ENCODE measurements at regions not wholly inside any gene's neighbourhood (a gene's known extent, or its start where the extent isn't known, plus 50 kb on each side); places are given as distances from the start of the nearest gene placed in this dataset.
"Not testable (repeated sequence)": the region's sequence is repeated elsewhere in the genome, so short reads cannot be mapped to it uniquely, and the experiment has no call there.

DNA sequence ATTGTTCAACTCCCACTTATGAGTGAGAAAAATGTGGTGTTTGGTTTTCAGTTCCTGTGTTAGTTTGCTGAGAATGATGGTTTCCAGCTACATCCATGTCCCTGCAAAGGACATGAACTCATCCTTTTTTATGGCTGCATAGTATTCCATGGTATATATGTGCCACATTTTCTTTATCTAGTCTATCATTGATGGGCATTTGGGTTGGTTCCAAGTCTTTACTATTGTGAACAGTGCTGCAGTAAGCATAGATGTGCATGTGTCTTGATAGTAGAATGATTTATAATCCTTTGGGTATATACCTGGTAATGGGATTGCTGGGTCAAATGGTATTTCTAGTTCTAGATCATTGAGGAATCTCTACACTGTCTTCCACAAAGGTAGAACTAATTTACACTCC, 613.0 kb upstream of the MIR17HG start:
- DNase-seq = not testable (repeated sequence)

DNA sequence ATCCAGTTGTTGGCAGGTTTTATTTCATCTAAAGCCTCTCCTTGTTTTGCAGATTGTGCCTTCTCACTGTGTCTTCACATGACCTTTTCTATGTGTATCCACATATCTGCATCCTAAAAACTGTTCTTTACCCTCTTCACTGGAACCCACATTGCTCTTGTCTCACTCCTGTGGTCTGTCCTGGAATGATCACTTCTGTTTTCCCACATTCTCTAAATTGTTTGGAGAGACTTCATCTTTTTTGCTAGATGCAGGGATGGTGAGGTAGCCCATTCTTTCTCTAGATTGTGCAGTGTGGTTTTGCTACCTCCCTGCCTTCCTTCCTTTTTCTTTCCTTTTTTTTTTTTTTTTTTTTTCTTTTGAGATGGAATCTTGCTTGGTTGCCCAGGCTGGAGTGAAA, 608.6 kb upstream of the MIR17HG start:
- DNase-seq = no peak

DNA sequence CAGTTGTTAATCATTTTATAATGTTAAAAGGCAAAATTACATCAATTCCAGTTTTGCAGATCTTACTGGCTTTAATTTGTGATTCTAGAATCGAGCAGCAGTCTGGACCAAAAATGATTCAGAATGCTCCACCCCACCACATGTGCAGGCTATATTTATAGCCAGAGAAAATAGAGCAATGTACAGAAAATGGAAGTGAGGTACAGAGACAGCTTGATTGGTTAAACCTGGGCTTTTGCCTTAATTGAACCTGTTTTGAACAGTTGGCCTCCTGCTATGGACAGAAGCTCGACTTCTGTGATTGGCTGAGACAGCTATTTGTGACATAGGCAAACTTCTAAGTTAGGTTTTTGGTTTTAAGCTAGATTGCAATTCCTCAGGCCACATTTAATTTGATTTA, 607.4 kb upstream of the MIR17HG start:
- DNase-seq = no peak

DNA sequence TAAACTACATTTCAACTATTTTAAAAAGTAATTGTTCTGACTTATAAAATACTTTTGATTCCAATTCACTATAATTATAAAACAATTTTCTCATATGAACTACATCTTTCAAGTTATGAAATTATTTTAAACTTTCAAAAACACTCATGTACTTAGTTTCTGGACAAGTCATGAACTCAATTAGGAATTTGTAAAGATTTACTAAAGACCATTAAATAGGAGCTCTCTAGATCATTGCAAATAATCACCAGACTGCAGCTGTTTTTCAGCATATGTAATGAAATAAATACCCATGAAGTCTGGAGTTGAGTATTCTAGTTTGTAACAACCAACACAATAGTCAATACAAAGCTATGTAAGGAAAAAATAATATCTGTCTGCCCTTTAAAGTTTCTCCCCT, 605.1 kb upstream of the MIR17HG start:
- no peak for DNase-seq

DNA sequence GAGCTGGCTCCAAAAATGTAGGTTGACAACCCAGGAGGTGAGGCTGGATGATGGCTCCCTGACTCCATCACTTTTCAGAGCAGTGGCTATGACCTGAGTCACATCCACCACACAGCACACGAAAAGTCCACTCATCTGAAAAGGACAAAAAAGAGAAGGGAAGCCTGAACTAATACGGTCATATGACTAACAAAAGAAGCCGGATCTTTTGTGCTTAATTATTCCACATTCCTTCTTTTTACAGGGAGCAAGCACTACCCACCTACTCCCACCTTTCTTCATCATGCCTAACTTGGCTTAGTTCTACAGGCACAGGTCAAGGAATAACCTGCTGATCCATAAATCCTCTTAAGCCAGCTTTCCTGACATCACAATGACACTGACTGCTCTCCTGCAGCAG, 601.3 kb upstream of the MIR17HG start:
- no peak for DNase-seq

DNA sequence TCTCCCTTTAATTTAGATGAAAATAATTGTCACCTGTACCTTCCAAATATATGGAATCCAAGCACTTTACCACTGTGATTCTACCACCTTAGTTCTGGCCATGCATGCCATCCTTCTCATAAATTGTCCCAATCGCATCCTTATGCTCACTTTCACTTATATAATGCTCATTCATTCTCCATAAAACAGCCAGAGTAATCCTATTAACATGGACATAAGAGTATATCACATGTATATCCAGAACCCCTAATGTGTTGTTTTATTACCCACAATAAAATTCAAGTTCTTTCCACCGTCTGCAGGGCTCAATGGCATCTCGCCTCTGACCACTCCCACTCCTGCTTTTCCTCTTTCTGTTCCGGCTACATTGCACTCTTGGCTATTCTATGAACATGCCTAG, 597.5 kb upstream of the MIR17HG start:
- DNase-seq = no peak

DNA sequence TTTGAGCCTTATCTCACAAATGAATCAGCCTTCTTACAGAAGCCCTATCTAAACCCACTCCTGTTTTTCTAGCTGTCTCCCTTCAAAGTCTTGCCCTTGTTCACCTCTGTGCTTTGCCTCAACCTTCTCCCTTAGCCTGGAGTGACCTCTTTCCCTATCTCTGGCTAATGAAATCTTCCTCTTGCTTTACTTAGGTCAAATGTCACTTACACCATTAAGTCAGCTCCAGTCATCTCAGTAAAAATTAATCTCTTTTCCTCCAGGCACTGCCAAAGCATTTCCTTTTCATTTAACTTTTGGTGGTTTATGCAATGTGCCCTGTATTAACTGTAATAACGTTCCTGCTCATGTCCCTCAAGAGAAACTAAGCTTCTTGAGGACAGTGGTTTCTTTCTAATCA, 596.5 kb upstream of the MIR17HG start:
- DNase-seq = no peak

DNA sequence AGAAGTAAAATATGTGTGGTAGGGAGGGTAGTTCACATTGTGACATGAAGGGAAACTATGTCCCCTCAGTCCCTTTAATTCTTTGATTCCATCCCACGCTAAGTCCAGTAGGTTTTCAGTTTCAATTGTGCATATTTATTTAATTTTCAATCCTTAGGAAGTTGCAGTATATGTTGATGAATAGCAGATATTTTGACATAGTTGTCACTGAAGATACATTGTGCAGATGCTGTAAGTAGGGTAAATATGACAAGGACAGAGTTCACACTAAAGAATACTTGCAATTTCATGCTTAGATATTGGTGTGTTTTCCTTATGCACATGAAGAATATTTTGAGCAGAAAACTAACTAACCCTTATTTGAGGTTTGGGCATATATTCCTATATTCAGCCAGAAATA, 595.4 kb upstream of the MIR17HG start:
- DNase-seq = no peak

DNA sequence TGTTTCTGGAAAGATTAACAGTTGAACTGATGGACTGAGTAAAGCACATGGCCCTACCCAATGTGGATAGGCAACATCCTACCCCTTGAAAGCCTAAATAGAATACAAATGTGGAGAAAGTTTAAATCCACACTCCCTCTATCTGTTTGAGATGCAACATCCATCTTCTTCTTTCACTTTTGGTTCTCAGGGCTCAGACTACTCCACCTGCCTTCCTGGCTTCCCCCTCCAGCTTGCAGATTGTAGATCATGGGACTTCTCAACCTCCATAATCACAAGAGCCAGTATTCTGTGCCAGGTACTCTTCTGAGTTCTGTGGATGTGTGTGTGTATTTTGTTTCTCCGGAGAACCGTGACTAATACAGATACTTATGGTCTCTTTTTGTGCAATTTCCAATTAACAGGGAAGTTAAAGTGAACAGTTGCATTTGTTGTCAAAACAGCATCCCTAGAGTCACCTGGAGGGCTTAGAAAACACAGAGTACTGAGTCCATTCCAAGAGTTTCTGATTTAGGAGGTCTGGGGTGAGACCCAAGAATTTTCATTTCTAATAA, 590.3 kb upstream of the MIR17HG start:
- DNase-seq = no peak

DNA sequence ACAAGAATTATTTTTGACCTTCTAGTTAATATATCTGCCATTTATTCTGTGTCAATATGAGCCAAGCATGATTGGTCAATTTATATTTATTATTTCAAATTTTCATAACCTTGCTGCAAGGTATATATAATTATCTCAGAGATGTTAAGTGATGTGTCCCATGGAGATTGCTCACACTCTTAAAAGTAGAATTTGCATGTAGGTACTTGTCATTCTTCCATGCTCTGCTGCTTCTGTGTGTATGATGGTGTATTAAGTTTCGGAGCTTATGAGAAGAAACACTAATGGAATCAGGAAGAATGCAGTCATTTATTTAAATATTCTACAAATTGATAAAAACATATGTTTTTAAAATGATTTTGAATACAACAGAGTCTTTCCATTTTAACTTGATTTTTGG, 586.8 kb upstream of the MIR17HG start:
- DNase-seq = no peak

DNA sequence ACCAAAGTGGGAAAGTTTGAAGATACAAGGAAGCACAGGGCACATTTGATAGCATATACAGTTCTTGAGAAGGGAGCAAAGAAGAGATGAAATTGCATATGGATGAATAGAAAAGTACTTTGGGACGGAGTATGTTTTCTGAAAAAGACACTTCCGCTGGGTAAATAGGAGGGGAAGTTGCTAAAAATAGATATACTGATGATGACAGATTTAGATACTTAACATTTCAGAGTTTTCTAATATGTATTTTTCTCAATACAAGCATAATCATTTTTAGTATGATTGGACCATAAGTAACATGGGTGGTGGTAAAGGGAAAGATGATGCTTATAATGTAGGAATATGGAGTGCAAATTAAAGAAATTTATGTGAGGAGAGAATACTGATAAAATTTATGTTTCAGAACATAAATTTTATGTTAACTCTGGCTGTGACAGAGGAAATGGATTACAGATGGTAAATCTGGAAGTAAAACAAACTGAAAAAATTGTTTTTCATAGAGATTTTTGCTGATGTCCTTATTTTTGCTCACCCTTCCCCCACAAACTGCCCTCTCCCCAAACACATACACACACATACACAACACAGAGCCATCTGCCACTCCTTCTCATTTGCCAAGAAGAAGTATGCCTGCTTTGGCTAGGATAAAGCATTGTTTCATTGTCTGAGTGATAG, 583.9 kb upstream of the MIR17HG start:
- DNase-seq = no peak

DNA sequence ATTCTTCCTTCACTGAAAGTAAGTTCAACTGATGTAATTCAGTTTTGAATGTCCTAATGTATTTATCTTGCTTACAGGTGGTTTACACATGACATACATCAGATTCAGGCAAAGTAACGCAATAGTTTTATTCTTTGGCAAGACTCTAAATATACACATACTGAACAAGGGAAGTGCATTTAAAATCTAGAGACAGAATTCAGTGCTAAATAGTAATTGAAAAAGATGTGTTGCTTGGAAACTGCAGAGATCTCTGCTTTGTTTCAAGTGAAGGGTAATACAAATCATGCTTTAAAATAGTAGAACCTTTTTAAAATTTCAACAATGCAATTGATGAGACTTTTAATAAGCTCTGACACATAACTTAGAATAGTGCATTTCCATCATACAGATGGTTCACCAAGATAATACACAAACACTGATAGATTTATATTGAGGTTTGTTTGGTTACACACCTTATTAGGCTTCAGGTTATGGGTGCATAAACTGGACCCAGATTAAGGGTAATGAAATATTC, 581.0 kb upstream of the MIR17HG start:
- no peak for DNase-seq

DNA sequence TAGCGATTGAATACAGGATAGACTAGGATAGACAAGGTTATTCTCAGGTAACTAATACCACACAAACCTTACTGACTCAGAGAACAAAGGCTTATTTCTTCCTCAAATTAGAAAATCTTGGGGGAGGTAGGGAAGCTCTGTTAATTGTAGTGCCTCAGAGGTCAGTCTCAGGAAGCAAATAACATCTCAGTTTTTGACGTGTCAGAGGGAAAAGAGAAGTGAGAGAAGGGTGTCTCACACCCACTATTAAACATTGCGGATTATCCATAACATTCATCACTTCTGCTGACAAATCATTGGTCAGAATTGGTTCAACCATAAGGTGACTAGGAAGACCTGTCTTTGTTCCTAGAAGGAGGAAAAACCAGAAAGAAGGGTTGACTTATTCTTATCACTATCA, 579.4 kb upstream of the MIR17HG start:
- DNase-seq = no peak

DNA sequence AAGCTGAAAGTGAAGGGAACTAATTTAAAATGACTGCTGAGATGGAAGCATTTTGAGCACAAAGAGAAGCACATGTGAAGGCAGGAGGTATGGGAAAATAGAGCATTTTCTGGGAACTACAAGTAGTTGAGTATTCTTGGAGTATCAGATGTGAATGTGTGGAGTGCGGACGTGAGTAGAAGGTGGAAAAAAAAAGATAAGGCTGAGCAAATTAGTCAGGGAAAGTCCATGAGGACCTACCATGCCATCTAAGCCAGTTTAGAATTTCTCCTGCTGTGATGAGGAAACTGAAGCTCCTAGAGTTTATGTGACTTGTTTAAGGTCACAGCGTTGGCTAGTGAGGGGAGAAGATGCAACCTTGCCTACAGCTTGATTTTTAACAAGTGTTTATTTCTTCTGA, 578.1 kb upstream of the MIR17HG start:
- DNase-seq = no peak

DNA sequence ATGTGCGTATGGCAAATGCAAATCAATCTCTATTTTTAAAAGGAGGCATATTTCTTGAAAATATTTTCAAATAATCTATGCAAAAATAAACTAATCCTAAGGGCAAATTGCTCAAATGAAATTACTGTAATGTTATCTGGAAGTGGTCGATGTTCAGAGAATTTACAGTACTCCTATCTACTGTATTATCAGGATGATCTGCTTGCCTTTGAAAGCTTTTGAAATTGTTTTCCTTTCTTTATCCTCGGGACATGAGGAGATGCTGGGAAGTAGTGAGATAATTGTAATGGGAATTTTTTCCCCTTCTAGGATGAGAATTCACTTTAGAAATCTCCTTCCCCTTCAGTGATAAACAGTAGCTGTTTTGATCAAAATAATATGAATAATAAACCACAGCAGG, 577.2 kb upstream of the MIR17HG start:
- DNase-seq = no peak

DNA sequence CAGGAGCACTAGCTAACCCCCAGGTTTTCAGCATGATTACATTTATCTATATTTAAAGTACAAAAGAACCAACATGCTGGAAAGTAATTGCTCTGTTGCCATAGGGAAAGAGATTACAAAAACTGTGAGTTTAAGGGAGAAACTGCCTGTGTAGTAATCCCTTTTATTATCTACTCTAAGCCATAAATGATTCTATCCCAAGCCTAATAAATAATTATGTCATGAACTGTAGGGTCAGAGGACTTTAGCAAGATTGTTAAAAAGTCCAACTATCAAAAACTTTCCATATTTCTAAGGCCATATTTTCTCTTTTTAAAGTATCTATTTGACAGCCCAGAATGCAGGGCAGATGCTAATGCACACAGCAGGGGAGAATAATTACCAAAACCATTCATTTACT, 573.8 kb upstream of the MIR17HG start:
- DNase-seq = no peak

DNA sequence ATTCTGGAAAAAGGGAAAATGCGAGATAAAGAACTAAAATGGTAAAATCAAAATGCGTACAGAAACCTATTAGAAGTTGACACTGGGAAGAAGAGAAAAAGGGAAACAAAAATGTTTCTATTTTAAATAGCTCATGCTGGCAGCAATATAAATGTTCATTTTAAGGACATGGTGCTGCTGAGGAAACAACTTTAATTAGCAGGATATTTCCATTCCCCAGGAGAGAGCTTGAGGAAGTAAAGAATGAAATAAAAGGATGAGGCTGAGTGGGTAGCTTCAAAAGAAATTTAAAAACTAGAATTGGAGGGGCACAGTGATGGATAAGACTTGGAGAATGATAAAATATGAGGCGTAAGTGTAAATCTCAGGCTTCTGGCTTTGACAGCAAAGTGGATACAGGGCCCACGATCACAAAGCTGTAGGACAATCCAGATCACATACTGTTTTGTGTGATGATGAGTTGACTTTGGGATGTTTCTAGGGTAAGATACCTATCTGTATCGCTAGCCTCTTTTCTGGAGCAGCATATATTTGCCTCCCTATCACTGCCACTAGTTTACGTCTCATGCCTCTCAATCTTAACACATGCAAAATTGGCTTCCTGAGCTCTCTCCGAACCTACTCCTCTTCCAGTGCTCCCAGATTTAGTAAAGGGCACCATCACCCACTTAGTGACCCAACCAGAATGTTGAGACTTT, 571.3 kb upstream of the MIR17HG start:
- no peak for DNase-seq

DNA sequence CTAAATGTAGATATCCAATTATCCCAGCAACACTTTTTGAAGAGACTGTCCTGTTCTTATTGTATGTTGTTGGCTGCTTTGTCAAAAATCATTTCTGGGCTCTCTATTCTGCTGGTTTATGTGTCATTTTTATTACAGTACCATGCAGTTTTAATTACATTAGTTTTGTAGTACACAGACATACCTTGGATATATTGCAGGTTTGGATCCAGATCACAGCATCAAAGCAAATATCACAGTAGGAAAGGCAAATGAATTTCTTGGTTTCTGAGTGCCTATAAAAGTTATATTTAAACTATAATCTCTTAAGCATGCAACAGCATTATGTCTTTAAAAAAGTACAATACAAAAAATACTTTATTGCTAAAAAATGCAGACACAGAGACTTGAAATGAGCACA, 564.2 kb upstream of the MIR17HG start:
- DNase-seq = no peak

DNA sequence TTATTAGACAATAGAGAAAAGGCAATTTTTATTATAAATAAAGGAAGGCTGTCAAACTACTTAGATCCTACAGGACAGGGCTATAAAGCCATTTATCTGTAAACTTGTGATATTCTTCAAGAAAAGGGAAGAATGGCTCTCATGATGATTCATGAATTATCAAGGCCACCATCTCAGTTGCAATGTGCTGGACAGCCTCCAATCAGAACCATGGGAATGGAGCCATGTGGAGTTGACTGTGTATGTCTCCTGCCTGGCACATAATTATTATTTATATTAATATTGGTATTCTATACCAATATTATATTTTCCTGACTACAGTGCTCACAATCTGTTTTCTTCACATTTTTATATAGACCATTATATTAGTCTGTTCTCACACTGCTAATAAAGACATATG, 560.5 kb upstream of the MIR17HG start:
- DNase-seq = no peak

DNA sequence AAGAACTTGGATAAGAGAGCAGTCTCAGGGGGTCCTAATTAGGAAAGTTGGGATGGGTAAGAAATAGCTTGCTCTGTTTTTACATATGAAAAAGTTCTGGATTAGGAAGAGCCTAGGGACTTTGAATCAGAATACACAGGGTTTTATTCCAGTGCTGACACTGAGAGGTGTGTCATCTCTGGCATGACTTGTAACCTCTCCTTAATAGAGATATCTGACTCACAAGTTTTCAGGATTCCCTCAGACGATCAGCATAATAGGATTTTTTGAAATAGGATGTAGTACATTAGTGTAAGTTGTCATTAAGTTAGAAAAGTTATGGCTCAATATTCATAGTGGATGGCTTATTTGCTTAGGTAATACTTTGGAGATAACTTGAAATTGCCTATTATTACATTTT, 555.2 kb upstream of the MIR17HG start:
- DNase-seq = no peak

DNA sequence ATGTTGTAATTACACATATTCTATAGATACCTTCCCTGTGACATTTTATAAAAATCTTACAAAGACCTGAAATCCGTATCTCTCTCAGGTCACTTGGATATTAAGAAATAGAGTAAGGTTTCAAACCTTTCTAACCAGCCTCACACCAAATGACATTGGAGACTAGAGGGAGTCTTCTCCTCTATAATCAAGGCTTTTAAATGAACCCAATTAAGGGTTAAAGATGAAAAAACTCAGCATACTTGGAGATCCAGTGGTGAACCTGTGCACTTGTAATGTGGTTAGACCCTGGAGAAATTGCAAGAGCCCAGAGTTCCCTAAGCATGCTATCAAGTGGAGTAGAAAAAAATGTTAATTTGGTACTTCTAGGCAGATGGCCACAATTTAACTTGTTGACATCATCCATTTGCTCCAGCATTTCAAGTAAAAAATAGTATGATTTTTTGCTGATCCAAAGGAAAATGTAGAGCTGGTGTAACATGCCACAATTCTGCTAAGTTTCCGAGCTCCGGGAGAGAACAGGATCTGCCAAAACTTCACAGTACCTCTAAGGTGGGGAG, 554.1 kb upstream of the MIR17HG start:
- no peak for DNase-seq

DNA sequence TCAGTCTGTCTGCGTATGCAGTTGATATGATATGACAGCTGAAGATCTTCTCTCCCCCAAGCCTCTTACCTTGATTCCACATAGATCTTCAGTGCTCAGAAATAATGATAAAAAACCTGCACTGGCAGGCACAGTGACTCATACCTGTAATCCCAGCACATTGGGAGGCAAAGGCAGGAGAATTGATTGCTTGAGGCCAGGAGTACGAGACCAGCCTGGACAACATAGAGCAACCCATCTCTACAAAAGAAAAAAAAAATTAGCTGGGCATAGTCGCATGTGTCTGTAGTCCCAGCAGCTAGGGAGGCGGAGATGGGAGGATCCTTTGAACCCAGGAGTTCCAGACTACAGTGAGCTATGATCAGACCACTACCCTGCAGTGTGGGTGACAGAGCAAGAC, 551.0 kb upstream of the MIR17HG start:
- no peak for DNase-seq

DNA sequence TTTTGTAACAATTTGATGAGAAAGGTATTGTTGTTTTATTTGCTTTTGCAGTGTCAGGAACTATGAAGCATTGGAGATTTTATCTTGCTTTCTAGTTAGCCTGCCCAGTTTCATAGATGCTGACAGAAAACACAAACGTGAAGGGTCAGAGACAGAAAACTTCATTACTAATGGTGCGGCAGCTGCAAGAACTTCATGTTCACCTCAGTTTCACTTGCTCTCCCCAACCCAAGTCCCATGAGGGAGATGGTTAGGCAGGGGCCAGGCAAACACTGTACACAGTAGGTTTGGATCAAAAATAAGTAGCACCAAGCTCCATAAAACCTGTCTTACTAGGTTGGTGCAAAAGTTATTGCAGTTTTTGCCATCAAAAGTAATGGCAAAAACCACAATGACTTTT, 550.2 kb upstream of the MIR17HG start:
- no peak for DNase-seq

DNA sequence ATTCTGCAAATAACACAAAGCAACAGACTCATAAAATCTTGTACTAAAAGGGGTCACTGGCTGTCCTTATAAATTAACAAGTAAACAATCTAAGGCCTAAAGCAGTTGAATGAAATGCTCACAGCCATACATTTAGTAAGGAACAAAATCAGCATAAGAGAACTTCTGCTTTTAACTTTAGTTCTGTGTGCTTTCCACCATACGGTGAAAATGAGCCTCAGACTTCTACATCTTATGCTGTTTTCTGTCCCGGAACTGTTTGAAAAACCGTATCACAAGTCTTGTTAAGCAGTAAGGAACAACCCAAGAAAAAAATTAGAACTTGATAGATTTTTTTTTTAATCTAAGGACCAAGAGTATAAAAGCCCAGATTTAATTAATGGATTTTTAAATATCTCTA, 549.1 kb upstream of the MIR17HG start:
- DNase-seq = no peak
